ENCODE measurements at regions not wholly inside any gene's neighbourhood (a gene's known extent, or its start where the extent isn't known, plus 50 kb on each side); places are given as distances from the start of the nearest gene placed in this dataset.
"Not testable (repeated sequence)": the region's sequence is repeated elsewhere in the genome, so short reads cannot be mapped to it uniquely, and the experiment has no call there.

- no peak for TF ChIP-seq PBX3 (IDR thresholded peaks at IDR 0.05)
- TF ChIP-seq MXI1 (IDR thresholded peaks at IDR 0.05; ENCODE audit: low read depth, low read length): no peak
- no peak for TF ChIP-seq CHD2 (IDR thresholded peaks at IDR 0.05; ENCODE audit: low read length, partially characterized antibody)
- no peak for TF ChIP-seq FOXM1 (IDR thresholded peaks at IDR 0.05; ENCODE audit: low read depth)
- TF ChIP-seq JUND (IDR thresholded peaks at IDR 0.05): no peak
Measured at GRCh38 chr3:190941694-190942260, 79.3 kb upstream of the GMNC start (continued).

GRCh38 chr3:190934616-190935015, 72.1 kb upstream of the GMNC start:
- H3K9me2 ChIP-seq; H3F3A ChIP-seq (replicated peaks; ENCODE audit: insufficient read depth); DNase-seq; H3K4me2 ChIP-seq; H3K27ac ChIP-seq (ENCODE audit: low read depth in 2 of 2, low read length in 1 of 2); CTCF ChIA-PET; H3K79me2 ChIP-seq (ENCODE audit: insufficient read depth); H3K9ac ChIP-seq; H3K4me3 ChIP-seq (ENCODE audit: low read depth in 2 of 2, low read length in 1 of 2); H3K4me1 ChIP-seq (ENCODE audit: control insufficient read depth in 1 of 2, insufficient read depth in 2 of 2, low read depth in 1 of 2, low read length in 1 of 2); H4K20me1 ChIP-seq (ENCODE audit: insufficient read depth); H3K9me3 ChIP-seq; H3K36me3 ChIP-seq (replicated peaks in 1 of 2; ENCODE audit: control insufficient read depth in 1 of 2, insufficient read depth in 2 of 2, low read length in 1 of 2); H3K27me3 ChIP-seq (ENCODE audit: insufficient read depth); H2AFZ ChIP-seq (ENCODE audit: low read depth); POLR2A ChIA-PET: not testable (repeated sequence)
- 26% methylated on average over 8 of the region's 9 CpGs for WGBS (ENCODE audit: low lambda C conversion rate)

GRCh38 chr3:190926619-190927018, 64.1 kb upstream of the GMNC start:
- Histone ChIP-seq H3K4me2 (no peak overlapping the region), H3K9ac (no peak overlapping the region), H3K79me2 (ENCODE audit: insufficient read depth) (no peaks in the 10 kb centered on the region), H3K9me3 (no peaks in the 10 kb centered on the region), H3K9me2 (no peaks in the 10 kb centered on the region), H3K4me1 (ENCODE audit: control insufficient read depth in 1 of 2, insufficient read depth in 2 of 2, low read depth in 1 of 2, low read length in 1 of 2) (no peaks in the 10 kb centered on the region), H3F3A (replicated peaks; ENCODE audit: insufficient read depth) (no peaks in the 10 kb centered on the region), H3K27ac (ENCODE audit: low read depth in 2 of 2, low read length in 1 of 2) (no peak overlapping the region), H4K20me1 (ENCODE audit: insufficient read depth) (no peaks in the 10 kb centered on the region), H3K36me3 (replicated peaks in 1 of 2; ENCODE audit: control insufficient read depth in 1 of 2, insufficient read depth in 2 of 2, low read length in 1 of 2) (no peaks in the 10 kb centered on the region), H3K4me3 (ENCODE audit: low read depth in 2 of 2, low read length in 1 of 2) (no peak overlapping the region), H2AFZ (ENCODE audit: low read depth) (no peak overlapping the region), H3K27me3 (ENCODE audit: insufficient read depth) (no peaks in the 10 kb centered on the region)
- DNase-seq: no peak
- POLR2A ChIA-PET: no interaction called here
- TF ChIP-seq PBX3 (IDR thresholded peaks at IDR 0.05): no peak
- no peak for TF ChIP-seq REST (IDR thresholded peaks at IDR 0.05; ENCODE audit: low read depth, low read length)
- CTCF ChIA-PET: no interaction called here
- WGBS (ENCODE audit: low lambda C conversion rate): 20% methylated on average over 3 of the region's 3 CpGs
